GM18520 (cell line): ENCODE measurements at regions not wholly inside any gene's neighbourhood (a gene's known extent, or its start where the extent isn't known, plus 50 kb on each side); places are given as distances from the start of the nearest gene placed in this dataset.

Source experiments
- ATAC-seq: cut with Tn5 transposase; IDR thresholded peaks from one replicate; pipeline ENCODE4 v1.9.1; 2021; ENCODE audit not compliant: unreplicated experiment

- no peak for ATAC-seq
Observed at GRCh38 chr3:158961911-158962310, 160.1 kb downstream of the MFSD1 start.

- no peak for ATAC-seq
Observed at GRCh38 chr3:158970006-158970405, 168.2 kb downstream of the MFSD1 start.

- no peak for ATAC-seq
Observed at GRCh38 chr3:158974904-158975303, 173.1 kb downstream of the MFSD1 start.

GRCh38 chr3:158976966-158977365 lies 175.1 kb downstream of the MFSD1 start:
- no peak for ATAC-seq

GRCh38 chr3:158977497-158977896 lies 175.6 kb downstream of the MFSD1 start:
- ATAC-seq = no peak

GRCh38 chr3:158983216-158984099 lies 181.6 kb downstream of the MFSD1 start:
- ATAC-seq = no peak

GRCh38 chr3:158991146-158991705 lies 189.4 kb downstream of the MFSD1 start:
- ATAC-seq = no peak

GRCh38 chr3:158992463-158992862 lies 190.6 kb downstream of the MFSD1 start:
- ATAC-seq = no peak

GRCh38 chr3:158994386-158994785 lies 192.5 kb downstream of the MFSD1 start:
- ATAC-seq = no peak

- no peak for ATAC-seq
Observed at GRCh38 chr3:159001711-159002110, 199.9 kb downstream of the MFSD1 start.

- no peak for ATAC-seq
Observed at GRCh38 chr3:159005137-159005536, 203.3 kb downstream of the MFSD1 start.

GRCh38 chr3:159007331-159007730 lies 205.5 kb downstream of the MFSD1 start:
- no peak for ATAC-seq

- no peak for ATAC-seq
Observed at GRCh38 chr3:159008401-159008800, 206.5 kb downstream of the MFSD1 start.

- no peak for ATAC-seq
Observed at GRCh38 chr3:159018341-159018740, 216.5 kb downstream of the MFSD1 start.

- ATAC-seq = no peak
Observed at GRCh38 chr3:159025733-159026132, 223.9 kb downstream of the MFSD1 start.

- ATAC-seq = no peak
Observed at GRCh38 chr3:159026510-159026909, 224.7 kb downstream of the MFSD1 start.

GRCh38 chr3:159028706-159029105 lies 226.9 kb downstream of the MFSD1 start:
- no peak for ATAC-seq

- ATAC-seq = peak; percentile 82
Observed at GRCh38 chr3:159029306-159030026, 227.6 kb downstream of the MFSD1 start.

GRCh38 chr3:159030138-159030670 lies 228.3 kb downstream of the MFSD1 start:
- ATAC-seq = no peak

- no peak for ATAC-seq
Observed at GRCh38 chr3:159030886-159031679, 229.2 kb downstream of the MFSD1 start.

GRCh38 chr3:159032311-159032710 lies 230.5 kb downstream of the MFSD1 start:
- ATAC-seq = no peak
